ENCODE measurements at regions not wholly inside any gene's neighbourhood (a gene's known extent, or its start where the extent isn't known, plus 50 kb on each side); places are given as distances from the start of the nearest gene placed in this dataset.

- Histone ChIP-seq H3K9me3 (ENCODE audit: control extremely low read depth in 1 of 3, control insufficient read depth in 2 of 3, insufficient read depth in 1 of 3, low read length in 2 of 3) (peaks cover 0 to 7% (median 5%) of the 10 kb centered on the region in 3 donors), H2AFZ (ENCODE audit: insufficient read depth, low read depth, low read length, poor library complexity, severe bottlenecking) (no peak overlapping the region), H3K9ac (ENCODE audit: low read length) (no peak overlapping the region), H4K20me1 (ENCODE audit: control insufficient read depth, insufficient read depth, low read length, poor library complexity, severe bottlenecking) (no peaks in the 10 kb centered on the region), H3K36me3 (replicated peaks in 1 of 2; ENCODE audit: control extremely low read depth in 1 of 2, control insufficient read depth in 1 of 2, extremely low read depth in 1 of 2, insufficient read depth in 2 of 2, low read length in 1 of 2) (no peaks in the 10 kb centered on the region), H3K79me2 (ENCODE audit: control insufficient read depth, insufficient read depth, low read length) (no peaks in the 10 kb centered on the region), H3K27ac (ENCODE audit: low read length in 2 of 2) (no peak overlapping the region), H3K4me3 (ENCODE audit: control extremely low read depth in 1 of 5, extremely low read depth in 1 of 5, insufficient read depth in 1 of 5, low read depth in 2 of 5, low read length in 4 of 5) (no peak overlapping the region), H3K27me3 (replicated peaks in 1 of 4; ENCODE audit: control extremely low read depth in 1 of 4, control insufficient read depth in 3 of 4, insufficient read depth in 4 of 4, low read length in 3 of 4) (no peaks in the 10 kb centered on the region), H3K4me2 (replicated peaks; ENCODE audit: low read depth, low read length, poor library complexity, severe bottlenecking) (no peak overlapping the region), H3K4me1 (ENCODE audit: control insufficient read depth in 2 of 2, insufficient read depth in 2 of 2, low read length in 2 of 2) (no peaks in the 10 kb centered on the region)
- Mint-ChIP-seq H3K9me3 (ENCODE audit: insufficient read depth) (no peaks in the 10 kb centered on the region), H3K27ac (no peak overlapping the region), H3K4me1 (no peaks in the 10 kb centered on the region), H3K4me3 (no peak overlapping the region), H3K27me3 (no peaks in the 10 kb centered on the region)
- no peak for DNase-seq
- intact Hi-C loops (cut with micrococcal nuclease): no loop called here
- WGBS (ENCODE audit: insufficient coverage): 90% methylated on average over 2 of the region's 2 CpGs
- ChIA-PET POLR2A (no interaction called here), CTCF (no interaction called here)
- no peak for TF ChIP-seq CTCF (IDR thresholded peaks at IDR 0.05)
- TF ChIP-seq EZH2 (IDR thresholded peaks at IDR 0.05; ENCODE audit: borderline replicate concordance, insufficient read depth, low read depth, low read length, poor library complexity, severe bottlenecking): no peak
- no peak for ATAC-seq (ENCODE audit: low read depth)
Measured at GRCh38 chr21:23899561-23899960, 1707.7 kb downstream of the MRPL39 start.

- H3K27me3 Mint-ChIP-seq: no peaks in the 10 kb centered on the region
- 100% methylated on average over 1 of the region's 4 CpGs for WGBS (ENCODE audit: insufficient coverage)
- ChIA-PET POLR2A (no interaction called here), CTCF (no interaction called here)
- ATAC-seq (ENCODE audit: low read depth): no peak
- Histone ChIP-seq H3K27ac (ENCODE audit: low read length in 2 of 2) (no peak overlapping the region), H3K4me3 (ENCODE audit: control extremely low read depth in 1 of 5, extremely low read depth in 1 of 5, insufficient read depth in 1 of 5, low read depth in 2 of 5, low read length in 4 of 5) (no peak overlapping the region), H3K9ac (ENCODE audit: low read length) (no peak overlapping the region), H3K27me3 (replicated peaks in 1 of 4; ENCODE audit: control extremely low read depth in 1 of 4, control insufficient read depth in 3 of 4, insufficient read depth in 4 of 4, low read length in 3 of 4) (no peaks in the 10 kb centered on the region), H4K20me1 (ENCODE audit: control insufficient read depth, insufficient read depth, low read length, poor library complexity, severe bottlenecking) (no peaks in the 10 kb centered on the region), H3K36me3 (replicated peaks in 1 of 2; ENCODE audit: control extremely low read depth in 1 of 2, control insufficient read depth in 1 of 2, extremely low read depth in 1 of 2, insufficient read depth in 2 of 2, low read length in 1 of 2) (no peaks in the 10 kb centered on the region), H2AFZ (ENCODE audit: insufficient read depth, low read depth, low read length, poor library complexity, severe bottlenecking) (no peak overlapping the region), H3K79me2 (ENCODE audit: control insufficient read depth, insufficient read depth, low read length) (no peaks in the 10 kb centered on the region), H3K4me2 (replicated peaks; ENCODE audit: low read depth, low read length, poor library complexity, severe bottlenecking) (no peak overlapping the region), H3K4me1 (ENCODE audit: control insufficient read depth in 2 of 2, insufficient read depth in 2 of 2, low read length in 2 of 2) (peaks cover 16% of the 10 kb centered on the region in 2 donors), H3K9me3 (ENCODE audit: control extremely low read depth in 1 of 3, control insufficient read depth in 2 of 3, insufficient read depth in 1 of 3, low read length in 2 of 3) (peaks cover 0 to 14% (median 0%) of the 10 kb centered on the region in 3 donors)
- intact Hi-C loops (cut with micrococcal nuclease): no loop called here
- H3K4me1 Mint-ChIP-seq: peaks cover 17% of the 10 kb centered on the region
- DNase-seq: no peak
- TF ChIP-seq CTCF (IDR thresholded peaks at IDR 0.05) (no peak), EZH2 (IDR thresholded peaks at IDR 0.05; ENCODE audit: borderline replicate concordance, insufficient read depth, low read depth, low read length, poor library complexity, severe bottlenecking) (no peak)
- no peak overlapping the region for H3K4me3 Mint-ChIP-seq
- H3K27ac Mint-ChIP-seq: no peak overlapping the region
- no peaks in the 10 kb centered on the region for H3K9me3 Mint-ChIP-seq (ENCODE audit: insufficient read depth)
Measured at GRCh38 chr21:23890652-23891051, 1716.6 kb downstream of the MRPL39 start.

Measured in B cell (primary cell).